Mesendoderm (in vitro differentiated cells): ENCODE measurements at regions not wholly inside any gene's neighbourhood (a gene's known extent, or its start where the extent isn't known, plus 50 kb on each side); places are given as distances from the start of the nearest gene placed in this dataset.
"Not testable (repeated sequence)": the region's sequence is repeated elsewhere in the genome, so short reads cannot be mapped to it uniquely, and the experiment has no call there.

ENCODE experiments used
- DNase-seq: peaks from one replicate; pipeline ENCODE4 v3.0.0; 2013
- H2AK5ac ChIP-seq: 2 replicates; pipeline ENCODE4 v1.6.1; 2013; ENCODE audit warnings: low read length, inconsistent platforms
- H2BK120ac ChIP-seq: 2 replicates; pipeline ENCODE4 v1.6.1; 2013; ENCODE audit warnings: low read depth, mild to moderate bottlenecking, low read length, moderate library complexity, mixed read lengths
- H2BK15ac ChIP-seq: replicated peaks from 2 replicates; pipeline ENCODE4 v1.6.1; 2013; ENCODE audit warnings: low read depth, mild to moderate bottlenecking, moderate library complexity
- H2BK5ac ChIP-seq: 2 replicates; pipeline ENCODE4 v1.6.1; 2013; ENCODE audit warnings: low read length, inconsistent platforms
- H3K18ac ChIP-seq: 2 replicates; pipeline ENCODE4 v1.6.1; 2013; ENCODE audit warnings: mild to moderate bottlenecking, low read length, mixed read lengths
- H3K23ac ChIP-seq: one replicate; pipeline ENCODE4 v1.6.1; 2013; ENCODE audit warnings: low read length
- H3K27ac ChIP-seq: 2 replicates; pipeline ENCODE4 v1.5.1; 2013; ENCODE audit warnings: low read depth, mild to moderate bottlenecking, inconsistent platforms, low read length, moderate library complexity
- H3K27me3 ChIP-seq: 2 replicates; pipeline ENCODE4 v1.6.1; 2013; ENCODE audit warnings: low read length, control low read depth, mild to moderate bottlenecking, inconsistent platforms; ENCODE audit not compliant: insufficient read depth, poor library complexity
- H3K36me3 ChIP-seq: 2 replicates; pipeline ENCODE4 v1.6.1; 2013; ENCODE audit warnings: low read length, inconsistent platforms; ENCODE audit not compliant: control insufficient read depth, insufficient read depth
- H3K4ac ChIP-seq: one replicate; pipeline ENCODE4 v1.6.1; 2013; ENCODE audit warnings: low read depth, mild to moderate bottlenecking, low read length, moderate library complexity
- H3K4me1 ChIP-seq: 2 replicates; pipeline ENCODE4 v1.6.1; 2013; ENCODE audit warnings: low read depth, low read length, inconsistent platforms; ENCODE audit not compliant: control insufficient read depth
- H3K4me2 ChIP-seq: 2 replicates; pipeline ENCODE4 v1.6.1; 2013; ENCODE audit warnings: low read length
- H3K4me3 ChIP-seq: 2 replicates; pipeline ENCODE4 v1.5.1; 2013; ENCODE audit warnings: mild to moderate bottlenecking, low read length
- H3K56ac ChIP-seq: one replicate; pipeline ENCODE4 v1.6.1; 2013; ENCODE audit warnings: low read length
- H3K79me1 ChIP-seq: 2 replicates; pipeline ENCODE4 v1.6.1; 2013; ENCODE audit warnings: low read length, inconsistent platforms
- H3K79me2 ChIP-seq: 2 replicates; pipeline ENCODE4 v1.6.1; 2013; ENCODE audit warnings: mild to moderate bottlenecking, low read length; ENCODE audit not compliant: control insufficient read depth, insufficient read depth
- H3K9ac ChIP-seq: 2 replicates; pipeline ENCODE4 v1.6.1; 2013; ENCODE audit warnings: low read length, inconsistent platforms
- H4K5ac ChIP-seq: one replicate; pipeline ENCODE4 v1.6.1; 2013; ENCODE audit warnings: low read length
- H4K8ac ChIP-seq: one replicate; pipeline ENCODE4 v1.6.1; 2013; ENCODE audit warnings: low read depth, mild to moderate bottlenecking, control low read depth, low read length, moderate library complexity
- WGBS: extraction: QIAGEN DNeasy Blood & Tissue Kit; methylation state at CpG from one replicate; pipeline ENCODE4 v1.1.7; 2013; ENCODE audit warnings: low lambda C conversion rate, missing lambda C conversion rate; ENCODE audit not compliant: insufficient coverage; ENCODE audit errors: extremely low coverage; 5-methylcytosine and 5-hydroxymethylcytosine counted together

GRCh38 chr5:174897281-174897950 lies 173.0 kb downstream of the MSX2 start:
- no peak overlapping the region for H4K8ac ChIP-seq
- H2AK5ac ChIP-seq: no peak overlapping the region
- no peak overlapping the region for H4K5ac ChIP-seq
- H3K56ac ChIP-seq: no peak overlapping the region
- no peak overlapping the region for H3K23ac ChIP-seq
- no peaks in the 10 kb centered on the region for H3K79me2 ChIP-seq
- WGBS: no CpG with 5 or more reads among the region's 4 CpGs
- H3K36me3 ChIP-seq: no peaks in the 10 kb centered on the region
- no peak overlapping the region for H3K4me2 ChIP-seq
- no peaks in the 10 kb centered on the region for H3K4me1 ChIP-seq
- no peak for DNase-seq
- H3K27me3 ChIP-seq: no peaks in the 10 kb centered on the region
- no peak overlapping the region for H3K9ac ChIP-seq
- H2BK120ac ChIP-seq: no peak overlapping the region
- no peak overlapping the region for H3K27ac ChIP-seq
- H3K4ac ChIP-seq: no peak overlapping the region
- no peak overlapping the region for H2BK5ac ChIP-seq
- no peak overlapping the region for H3K18ac ChIP-seq
- H2BK15ac ChIP-seq: no peak overlapping the region
- no peaks in the 10 kb centered on the region for H3K79me1 ChIP-seq
- H3K4me3 ChIP-seq: no peak overlapping the region

GRCh38 chr5:174895360-174895759 lies 171.0 kb downstream of the MSX2 start:
- Histone ChIP-seq H4K5ac (no peak overlapping the region), H3K4me2 (no peak overlapping the region), H2BK5ac (no peak overlapping the region), H3K9ac (no peak overlapping the region), H3K23ac (no peak overlapping the region), H2AK5ac (no peak overlapping the region), H3K56ac (no peak overlapping the region), H3K79me2 (no peaks in the 10 kb centered on the region), H4K8ac (no peak overlapping the region), H3K4me3 (no peak overlapping the region), H3K36me3 (no peaks in the 10 kb centered on the region), H3K4ac (no peak overlapping the region), H3K27ac (no peak overlapping the region), H3K27me3 (no peaks in the 10 kb centered on the region), H2BK15ac (no peak overlapping the region), H2BK120ac (no peak overlapping the region), H3K79me1 (no peaks in the 10 kb centered on the region), H3K18ac (no peak overlapping the region), H3K4me1 (no peaks in the 10 kb centered on the region)
- WGBS: no CpG with 5 or more reads among the region's 4 CpGs
- peak; percentile 28 for DNase-seq

- Histone ChIP-seq H3K4ac (no peak overlapping the region), H3K23ac (no peak overlapping the region), H3K56ac (no peak overlapping the region), H3K79me2 (no peaks in the 10 kb centered on the region), H3K27ac (no peak overlapping the region), H3K4me2 (no peak overlapping the region), H2BK5ac (no peak overlapping the region), H3K79me1 (no peaks in the 10 kb centered on the region), H2BK15ac (no peak overlapping the region), H3K4me3 (no peak overlapping the region), H3K4me1 (no peaks in the 10 kb centered on the region), H4K8ac (no peak overlapping the region), H2BK120ac (no peak overlapping the region), H4K5ac (no peak overlapping the region), H3K9ac (no peak overlapping the region), H3K27me3 (no peaks in the 10 kb centered on the region), H3K36me3 (no peaks in the 10 kb centered on the region), H3K18ac (no peak overlapping the region), H2AK5ac (no peak overlapping the region)
- no CpG with 5 or more reads among the region's 7 CpGs for whole genome bisulfite sequencing
- DNase-seq: no peak
Observed at GRCh38 chr5:174892742-174893141, 168.4 kb downstream of the MSX2 start.

GRCh38 chr5:174880412-174881200 lies 156.2 kb downstream of the MSX2 start:
- H3K4me3 ChIP-seq, H3K36me3 ChIP-seq, H3K27me3 ChIP-seq, H3K4me1 ChIP-seq, H3K18ac ChIP-seq, H2AK5ac ChIP-seq, DNase-seq, H3K4ac ChIP-seq, H3K27ac ChIP-seq, H3K56ac ChIP-seq, H3K4me2 ChIP-seq, H2BK120ac ChIP-seq, H2BK15ac ChIP-seq, H2BK5ac ChIP-seq, H3K79me1 ChIP-seq, H3K79me2 ChIP-seq, H3K9ac ChIP-seq, H4K8ac ChIP-seq, H4K5ac ChIP-seq, H3K23ac ChIP-seq: not testable (repeated sequence)
- WGBS: no CpG with 5 or more reads among the region's 40 CpGs

- Histone ChIP-seq H2AK5ac (no peak overlapping the region), H3K36me3 (no peaks in the 10 kb centered on the region), H3K79me1 (no peaks in the 10 kb centered on the region), H2BK15ac (no peak overlapping the region), H3K4me3 (no peak overlapping the region), H3K27ac (no peak overlapping the region), H3K4ac (no peak overlapping the region), H3K27me3 (no peaks in the 10 kb centered on the region), H3K4me2 (no peak overlapping the region), H3K56ac (no peak overlapping the region), H3K79me2 (no peaks in the 10 kb centered on the region), H3K4me1 (no peaks in the 10 kb centered on the region), H3K23ac (no peak overlapping the region), H2BK5ac (no peak overlapping the region), H4K8ac (no peak overlapping the region), H3K9ac (no peak overlapping the region), H3K18ac (no peak overlapping the region), H4K5ac (no peak overlapping the region), H2BK120ac (no peak overlapping the region)
- DNase-seq: no peak
- no CpG with 5 or more reads among the region's 1 CpG for WGBS
Observed at GRCh38 chr5:174877987-174878386, 153.6 kb downstream of the MSX2 start.
